Loucy (cell line): ENCODE measurements at regions not wholly inside any gene's neighbourhood (a gene's known extent, or its start where the extent isn't known, plus 50 kb on each side); places are given as distances from the start of the nearest gene placed in this dataset.

Experiments used
- EZH2phosphoT487 ChIP-seq: fragments of 200-600 bp; IDR thresholded peaks from 2 replicates; pipeline ENCODE4 v1.6.1; 2018; ENCODE audit warnings: antibody characterized with exemption, mild to moderate bottlenecking, moderate library complexity, borderline replicate concordance
- TF ChIP-seq, protein P1 (sequence below): fragments of 200-600 bp; sonication (generic); conservative IDR thresholded peaks from 2 replicates; pipeline ENCODE4 v1.5.1; 2014; ENCODE audit warnings: mild to moderate bottlenecking, antibody characterized with exemption, low read length

DNA sequence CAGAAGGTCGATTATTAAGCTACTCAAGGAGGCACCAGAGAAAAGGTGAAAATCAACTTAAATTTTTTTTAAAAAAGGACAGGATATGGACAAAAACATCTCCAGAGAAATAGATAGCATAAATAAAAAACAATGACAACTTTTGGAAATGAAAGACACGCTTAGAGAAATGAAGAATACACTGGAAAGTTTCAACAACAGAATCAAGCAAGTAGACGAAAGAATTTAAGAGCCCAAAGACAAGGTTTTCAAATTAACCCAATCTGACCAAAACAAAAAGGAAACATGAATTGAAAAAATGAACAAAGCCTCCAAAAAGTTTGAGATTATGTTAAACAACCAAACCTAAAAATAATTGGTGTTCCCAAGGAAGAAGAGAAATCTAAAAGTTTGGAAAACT, 191.1 kb upstream of the BMP4 start:
- TF ChIP-seq, protein P1, sequence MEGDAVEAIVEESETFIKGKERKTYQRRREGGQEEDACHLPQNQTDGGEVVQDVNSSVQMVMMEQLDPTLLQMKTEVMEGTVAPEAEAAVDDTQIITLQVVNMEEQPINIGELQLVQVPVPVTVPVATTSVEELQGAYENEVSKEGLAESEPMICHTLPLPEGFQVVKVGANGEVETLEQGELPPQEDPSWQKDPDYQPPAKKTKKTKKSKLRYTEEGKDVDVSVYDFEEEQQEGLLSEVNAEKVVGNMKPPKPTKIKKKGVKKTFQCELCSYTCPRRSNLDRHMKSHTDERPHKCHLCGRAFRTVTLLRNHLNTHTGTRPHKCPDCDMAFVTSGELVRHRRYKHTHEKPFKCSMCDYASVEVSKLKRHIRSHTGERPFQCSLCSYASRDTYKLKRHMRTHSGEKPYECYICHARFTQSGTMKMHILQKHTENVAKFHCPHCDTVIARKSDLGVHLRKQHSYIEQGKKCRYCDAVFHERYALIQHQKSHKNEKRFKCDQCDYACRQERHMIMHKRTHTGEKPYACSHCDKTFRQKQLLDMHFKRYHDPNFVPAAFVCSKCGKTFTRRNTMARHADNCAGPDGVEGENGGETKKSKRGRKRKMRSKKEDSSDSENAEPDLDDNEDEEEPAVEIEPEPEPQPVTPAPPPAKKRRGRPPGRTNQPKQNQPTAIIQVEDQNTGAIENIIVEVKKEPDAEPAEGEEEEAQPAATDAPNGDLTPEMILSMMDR: no peak
- no peak for TF ChIP-seq EZH2phosphoT487
